AG20443 (cell line): ENCODE measurements at regions not wholly inside any gene's neighbourhood (a gene's known extent, or its start where the extent isn't known, plus 50 kb on each side); places are given as distances from the start of the nearest gene placed in this dataset.
A peak's percentile ranks its signal among the peaks of the same experiment; 100 is the strongest.
"Not testable (repeated sequence)": the region's sequence is repeated elsewhere in the genome, so short reads cannot be mapped to it uniquely, and the experiment has no call there.

Experiments
- DNase-seq: peaks from one replicate; pipeline ENCODE4 v3.0.0; 2012; ENCODE audit warnings: low spot score, mixed read lengths

- no peak for DNase-seq
Measured at GRCh38 chr13:90882551-90882950, 464.9 kb upstream of the MIR17HG start.

GRCh38 chr13:90883592-90883991, 463.9 kb upstream of the MIR17HG start:
- DNase-seq = no peak

GRCh38 chr13:90884066-90884465, 463.4 kb upstream of the MIR17HG start:
- no peak for DNase-seq

GRCh38 chr13:90889906-90890834, 457.3 kb upstream of the MIR17HG start:
- no peak for DNase-seq

GRCh38 chr13:90891329-90891728, 456.2 kb upstream of the MIR17HG start:
- no peak for DNase-seq

GRCh38 chr13:90893199-90893598, 454.3 kb upstream of the MIR17HG start:
- not testable (repeated sequence) for DNase-seq

GRCh38 chr13:90896002-90896401, 451.5 kb upstream of the MIR17HG start:
- DNase-seq = no peak

GRCh38 chr13:90898811-90899210, 448.7 kb upstream of the MIR17HG start:
- no peak for DNase-seq

- DNase-seq = no peak
Measured at GRCh38 chr13:90899416-90899815, 448.1 kb upstream of the MIR17HG start.

GRCh38 chr13:90902255-90902654, 445.2 kb upstream of the MIR17HG start:
- no peak for DNase-seq

GRCh38 chr13:90906554-90906953, 440.9 kb upstream of the MIR17HG start:
- DNase-seq = no peak

GRCh38 chr13:90908792-90909191, 438.7 kb upstream of the MIR17HG start:
- DNase-seq = no peak

GRCh38 chr13:90910018-90910639, 437.4 kb upstream of the MIR17HG start:
- DNase-seq = no peak

- no peak for DNase-seq
Measured at GRCh38 chr13:90912247-90912646, 435.2 kb upstream of the MIR17HG start.

- DNase-seq = peak; percentile 11
Measured at GRCh38 chr13:90918536-90918935, 429.0 kb upstream of the MIR17HG start.

GRCh38 chr13:90919153-90919552, 428.3 kb upstream of the MIR17HG start:
- DNase-seq = no peak

- no peak for DNase-seq
Measured at GRCh38 chr13:90926459-90926858, 421.0 kb upstream of the MIR17HG start.

- DNase-seq = no peak
Measured at GRCh38 chr13:90928109-90928508, 419.4 kb upstream of the MIR17HG start.

- no peak for DNase-seq
Measured at GRCh38 chr13:90933097-90933826, 414.2 kb upstream of the MIR17HG start.

- DNase-seq = no peak
Measured at GRCh38 chr13:90934741-90935140, 412.7 kb upstream of the MIR17HG start.

- DNase-seq = no peak
Measured at GRCh38 chr13:90938848-90939247, 408.6 kb upstream of the MIR17HG start.

- no peak for DNase-seq
Measured at GRCh38 chr13:90943946-90944345, 403.5 kb upstream of the MIR17HG start.

GRCh38 chr13:90945146-90945545, 402.3 kb upstream of the MIR17HG start:
- not testable (repeated sequence) for DNase-seq
